ENCODE measurements at regions not wholly inside any gene's neighbourhood (a gene's known extent, or its start where the extent isn't known, plus 50 kb on each side); places are given as distances from the start of the nearest gene placed in this dataset.

- H3K27me3 ChIP-seq (ENCODE audit: insufficient read depth) = no peaks in the 10 kb centered on the region
- H3K27ac Mint-ChIP-seq = no peak overlapping the region
- peaks cover 4% of the 10 kb centered on the region; the same call in 2 of the 3 replicates for H3K36me3 Mint-ChIP-seq (ENCODE audit: low read depth)
- peaks cover 4% of the 10 kb centered on the region; the same call in 1 of the 3 replicates for H3K9me3 Mint-ChIP-seq
- no peaks in the 10 kb centered on the region for H3K27me3 Mint-ChIP-seq (ENCODE audit: insufficient read depth, low read depth, poor library complexity)
- no peak overlapping the region for H3K4me3 ChIP-seq
- H2AFZ ChIP-seq = no peak overlapping the region
- H3K4me1 ChIP-seq (ENCODE audit: insufficient read depth) = no peaks in the 10 kb centered on the region
- H3K79me2 ChIP-seq (replicated peaks; ENCODE audit: insufficient read depth) = no peaks in the 10 kb centered on the region
- no peak overlapping the region for H3K27ac ChIP-seq (ENCODE audit: low read depth)
- H3K9me2 ChIP-seq (ENCODE audit: insufficient read depth) = no peaks in the 10 kb centered on the region
- no peak for TF ChIP-seq NANOG (IDR thresholded peaks at IDR 0.05; ENCODE audit: borderline replicate concordance)
- TF ChIP-seq JUNB (IDR thresholded peaks at IDR 0.05; ENCODE audit: unreplicated experiment) = no peak
- no peak for TF ChIP-seq CREB1 (CRISPR knock-in tag; IDR thresholded peaks at IDR 0.05; ENCODE audit: low read depth)
- no peak for TF ChIP-seq STAT1 (IDR thresholded peaks at IDR 0.05; ENCODE audit: unreplicated experiment)
- TF ChIP-seq EZH2phosphoT487 (IDR thresholded peaks at IDR 0.05; ENCODE audit: unreplicated experiment) = no peak
- TF ChIP-seq ETS1 (IDR thresholded peaks at IDR 0.05) = no peak
- no peak for TF ChIP-seq CTCF (conservative IDR thresholded peaks at IDR 0.05; ENCODE audit: low read depth in 2 of 2)
- no peak for TF ChIP-seq ZNF114 (CRISPR knock-in tag; IDR thresholded peaks at IDR 0.05)
- no peak for TF ChIP-seq POLR2AphosphoS5 (IDR thresholded peaks at IDR 0.05; ENCODE audit: low read depth)
- no peak for TF ChIP-seq ZNF331 (CRISPR knock-in tag; IDR thresholded peaks at IDR 0.05; ENCODE audit: low read depth)
- TF ChIP-seq EZH2 (IDR thresholded peaks at IDR 0.05; ENCODE audit: low read depth, unreplicated experiment) = no peak
- TF ChIP-seq ZNF462 (CRISPR knock-in tag; IDR thresholded peaks at IDR 0.05) = no peak
- no peak for TF ChIP-seq REST (IDR thresholded peaks at IDR 0.05; ENCODE audit: unreplicated experiment)
- no peaks in the 10 kb centered on the region for H4K20me1 ChIP-seq (replicated peaks; ENCODE audit: insufficient read depth)
- peaks cover 7% of the 10 kb centered on the region; the same call in 1 of the 2 replicates for H3K36me3 ChIP-seq (ENCODE audit: insufficient read depth)
- H3K4me3 Mint-ChIP-seq = no peak overlapping the region
- ATAC-seq (no peak), DNase-seq (ENCODE audit: low spot score) (no peak)
- H3K4me2 ChIP-seq = no peak overlapping the region
- no peaks in the 10 kb centered on the region for H3K4me1 Mint-ChIP-seq
- no peaks in the 10 kb centered on the region for H3F3A ChIP-seq (replicated peaks; ENCODE audit: low read depth)
Measured at GRCh38 chr7:13731643-13732042, 257.8 kb downstream of the ETV1 start.

Data from GM23338 (cell line).